AML-193 (cell line): ENCODE measurements at regions not wholly inside any gene's neighbourhood (a gene's known extent, or its start where the extent isn't known, plus 50 kb on each side); places are given as distances from the start of the nearest gene placed in this dataset.

Experiments
- DNase-seq, 2 experiments: peaks; one replicate each; lab custom pipeline; 2025; lab: John Stamatoyannopoulos, UW

DNA sequence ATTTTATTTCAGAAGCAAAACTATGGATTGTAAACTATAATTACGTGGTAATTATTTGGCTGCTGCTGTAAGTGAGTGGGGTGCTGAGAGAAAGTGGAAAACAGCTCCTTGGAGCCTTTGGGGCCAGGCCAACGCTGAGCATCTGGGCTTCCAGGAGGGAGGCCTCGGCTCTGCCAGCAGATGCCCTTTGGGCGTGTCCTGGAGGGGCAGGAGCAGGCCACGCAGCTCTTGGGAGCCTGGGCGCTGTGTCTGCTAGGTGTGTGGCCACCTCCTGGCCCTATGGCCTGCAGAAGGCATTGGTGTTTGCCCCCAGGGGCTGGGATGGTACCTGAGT is 423.3 kb downstream of the GLRX3 start:
- DNase-seq, result no peak

DNA sequence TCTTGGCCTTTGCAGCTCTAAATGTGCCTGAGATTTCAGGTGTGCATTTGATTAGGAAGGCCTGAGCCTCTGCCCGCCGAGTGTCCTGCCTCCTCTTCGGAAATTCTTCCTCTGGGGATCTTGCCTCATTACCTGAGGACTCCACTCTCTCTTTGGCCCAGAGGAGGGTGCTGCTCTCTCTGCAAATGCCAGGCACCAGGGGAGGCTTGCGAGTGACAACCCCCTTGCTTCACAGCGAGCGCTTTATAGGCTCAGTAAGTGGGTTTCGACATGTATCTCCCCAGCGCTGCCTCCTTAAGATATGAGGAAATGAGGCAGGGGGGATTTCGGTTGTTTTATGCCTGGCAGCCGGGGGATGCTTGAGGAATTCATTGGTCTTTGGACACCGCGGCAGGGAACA is 423.9 kb downstream of the GLRX3 start:
- DNase-seq, result no peak

- no peak for DNase-seq
These were observed 424.4 kb downstream of the GLRX3 start for GRCh38 chr10:130560573-130560972.

- no peak for DNase-seq
These were observed 425.5 kb downstream of the GLRX3 start for GRCh38 chr10:130561681-130562080.

- no peak for DNase-seq
These were observed 430.8 kb downstream of the GLRX3 start for GRCh38 chr10:130567011-130567410.

DNA sequence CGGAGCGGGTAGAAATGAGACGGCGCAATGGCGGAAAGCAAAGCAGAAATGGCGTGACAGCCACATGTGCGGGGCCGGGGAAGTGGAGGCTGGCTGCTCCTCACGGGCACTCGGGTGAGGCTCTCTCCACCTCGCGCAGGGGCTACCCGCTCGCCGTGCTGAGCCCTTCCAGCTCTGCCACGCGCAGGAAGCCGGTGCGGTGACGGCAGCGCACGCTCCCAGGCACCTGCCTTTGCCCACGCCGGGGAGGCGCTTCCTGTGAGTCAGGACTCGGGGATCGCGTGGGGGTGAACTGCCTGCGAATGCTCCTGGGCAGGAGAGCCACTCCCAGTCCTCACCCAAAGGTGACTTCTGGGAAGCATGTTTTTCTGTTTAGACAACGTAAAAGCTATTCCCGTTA is 431.2 kb downstream of the GLRX3 start:
- no peak for DNase-seq

DNA sequence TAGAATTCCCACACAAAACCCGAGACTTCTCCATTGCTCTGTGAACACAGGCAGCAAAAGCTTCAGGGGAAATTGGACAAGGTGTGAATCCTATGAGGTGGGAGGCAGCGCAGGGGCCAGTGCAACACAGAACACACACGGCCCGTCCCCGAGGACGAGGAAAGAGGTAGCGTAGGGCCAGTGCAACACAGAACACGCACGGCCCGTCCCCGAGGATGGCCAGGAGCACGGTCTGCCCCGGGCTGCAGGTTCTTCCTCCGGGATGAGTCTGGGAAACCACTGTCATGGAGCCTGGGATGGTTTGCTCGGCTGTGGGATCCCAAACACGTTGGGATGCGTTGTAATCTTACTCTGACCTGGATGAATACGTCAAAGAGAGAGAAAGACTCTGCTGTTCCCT is 432.1 kb downstream of the GLRX3 start:
- no peak for DNase-seq

- DNase-seq, result no peak
These were observed 433.9 kb downstream of the GLRX3 start for GRCh38 chr10:130570074-130570473.

GRCh38 chr10:130571674-130572073 is 435.5 kb downstream of the GLRX3 start:
- DNase-seq, result no peak

DNA sequence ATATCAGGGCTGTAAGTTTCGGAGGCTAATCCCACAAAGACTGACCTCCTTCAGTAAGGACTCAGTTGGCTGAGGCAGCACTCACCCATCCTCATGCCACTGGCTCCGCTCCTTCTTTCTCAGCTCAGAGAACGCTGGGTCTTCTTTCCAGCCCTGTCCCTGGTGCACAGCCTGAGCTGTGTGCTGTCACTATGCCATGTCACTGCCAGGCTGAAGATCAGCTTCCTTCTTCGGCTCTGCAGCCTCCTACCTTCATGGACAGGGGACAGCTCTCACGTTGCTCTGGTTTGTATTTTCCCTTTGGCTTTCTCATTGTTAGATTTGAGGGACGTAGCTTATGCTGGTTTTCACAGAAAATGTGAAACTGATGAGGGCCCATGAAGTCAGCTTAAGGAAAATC is 437.3 kb downstream of the GLRX3 start:
- no peak for DNase-seq

DNA sequence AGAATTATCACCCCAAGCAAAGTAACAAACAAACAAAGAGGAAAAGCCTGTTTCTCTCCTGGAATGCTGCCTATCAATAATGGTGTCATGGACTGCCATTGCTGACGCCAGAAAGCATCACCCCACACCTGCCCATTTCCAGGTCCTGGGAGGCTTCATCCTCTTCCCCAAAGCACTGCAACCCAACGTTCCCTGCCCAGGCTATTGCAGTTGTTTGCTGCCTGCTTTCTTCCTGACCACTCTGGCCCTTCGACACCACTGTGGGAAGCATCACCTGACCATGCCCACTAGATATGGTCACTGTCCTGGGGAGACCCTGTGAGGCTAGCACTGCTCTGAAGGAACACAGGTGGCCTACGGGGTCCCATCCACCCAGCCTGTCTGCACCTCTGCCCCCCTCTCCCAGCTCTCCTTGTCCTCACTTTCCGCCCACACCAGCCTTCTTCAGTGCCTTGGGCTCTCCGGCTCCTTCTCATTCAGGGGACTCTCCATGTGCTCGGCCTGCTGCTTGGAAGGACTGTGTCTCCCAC is 439.6 kb downstream of the GLRX3 start:
- no peak for DNase-seq

DNA sequence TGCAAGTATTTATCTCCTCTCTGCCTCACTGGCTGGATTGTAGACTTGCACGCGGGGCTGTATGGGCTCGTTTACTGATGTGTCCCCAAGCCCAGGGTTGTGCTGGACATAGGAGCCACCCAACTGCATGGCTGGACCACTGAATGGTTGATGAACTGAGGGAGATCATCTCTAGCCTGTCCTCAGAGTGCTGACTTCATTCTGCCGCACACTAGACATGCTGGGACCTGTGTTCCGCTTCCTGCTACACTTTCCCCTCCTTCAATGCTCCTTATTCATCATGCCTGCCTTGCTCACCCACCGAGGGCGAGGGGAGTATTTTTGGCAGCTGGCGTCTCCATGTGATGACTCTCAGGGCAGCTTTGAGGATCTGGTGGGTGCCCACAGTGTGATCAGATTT is 440.2 kb downstream of the GLRX3 start:
- DNase-seq, result no peak

GRCh38 chr10:130577039-130577438 is 440.8 kb downstream of the GLRX3 start:
- no peak for DNase-seq

GRCh38 chr10:130578532-130579289 is 442.5 kb downstream of the GLRX3 start:
- no peak for DNase-seq

- no peak for DNase-seq
These were observed 443.7 kb downstream of the GLRX3 start for GRCh38 chr10:130579913-130580312.

GRCh38 chr10:130580975-130581374 is 444.8 kb downstream of the GLRX3 start:
- DNase-seq, result no peak

GRCh38 chr10:130587718-130588117 is 451.5 kb downstream of the GLRX3 start:
- no peak for DNase-seq

DNA sequence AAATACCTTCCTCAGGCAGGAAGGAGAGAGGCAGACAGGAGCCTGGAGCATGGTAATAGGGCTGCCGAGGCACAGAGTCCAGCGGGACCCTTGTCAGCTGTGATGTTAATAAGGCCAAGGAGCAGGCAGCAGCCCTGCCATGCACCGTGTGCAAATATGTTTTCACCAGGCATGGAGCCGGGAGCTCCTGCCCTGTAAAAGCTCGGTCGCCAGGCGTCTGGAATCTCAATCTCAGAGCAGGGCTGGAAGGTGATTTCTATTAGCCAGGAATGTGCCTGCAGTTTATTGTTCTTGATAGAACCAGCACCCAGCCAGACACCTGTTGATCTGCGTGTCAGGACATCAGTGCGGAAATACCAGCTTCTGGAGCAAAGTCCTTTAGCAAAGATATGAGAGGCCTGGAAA is 469.8 kb downstream of the GLRX3 start:
- DNase-seq, result no peak

GRCh38 chr10:130607366-130607765 is 471.2 kb downstream of the GLRX3 start:
- no peak for DNase-seq

DNA sequence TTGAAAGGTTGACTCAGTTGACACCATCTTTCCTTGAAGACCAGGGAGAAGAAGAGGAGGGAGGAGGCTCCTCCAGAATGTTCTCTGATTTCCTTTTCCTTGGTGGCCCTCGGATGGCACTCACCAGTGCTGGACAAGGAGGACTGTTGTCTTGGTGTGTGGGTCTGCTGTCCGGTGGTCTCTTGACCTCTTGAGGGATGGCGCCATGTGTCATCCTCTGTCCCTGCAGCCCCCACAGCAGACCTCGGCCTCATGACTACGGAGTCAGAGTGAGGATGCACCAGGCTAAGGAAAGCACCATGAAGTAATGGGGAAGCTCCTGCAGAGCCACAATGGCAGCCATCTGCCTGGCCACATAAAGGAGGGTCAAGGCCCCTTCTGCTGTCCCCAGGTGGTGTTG is 475.0 kb downstream of the GLRX3 start:
- no peak for DNase-seq

- DNase-seq, result no peak
These were observed 479.3 kb downstream of the GLRX3 start for GRCh38 chr10:130615457-130615856.

DNA sequence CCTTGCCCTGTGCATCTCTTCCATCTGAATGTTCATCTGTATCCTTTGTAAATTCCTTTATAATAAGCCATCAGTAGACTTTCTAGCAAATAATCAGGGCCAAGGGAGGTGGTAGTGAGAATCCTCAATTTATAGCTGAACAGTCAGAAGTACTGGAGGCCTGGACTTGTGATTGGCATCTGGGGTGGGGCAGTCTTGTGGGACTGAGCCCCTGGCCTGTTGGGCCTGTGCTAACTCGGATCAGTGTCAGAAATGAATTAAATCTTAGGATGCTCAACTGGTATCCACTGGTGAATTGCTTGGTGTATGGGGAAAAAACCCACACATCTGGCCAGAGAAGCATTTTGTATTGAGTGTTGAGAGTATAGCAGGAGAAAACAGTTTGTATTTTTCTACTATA is 481.8 kb downstream of the GLRX3 start:
- no peak for DNase-seq

DNA sequence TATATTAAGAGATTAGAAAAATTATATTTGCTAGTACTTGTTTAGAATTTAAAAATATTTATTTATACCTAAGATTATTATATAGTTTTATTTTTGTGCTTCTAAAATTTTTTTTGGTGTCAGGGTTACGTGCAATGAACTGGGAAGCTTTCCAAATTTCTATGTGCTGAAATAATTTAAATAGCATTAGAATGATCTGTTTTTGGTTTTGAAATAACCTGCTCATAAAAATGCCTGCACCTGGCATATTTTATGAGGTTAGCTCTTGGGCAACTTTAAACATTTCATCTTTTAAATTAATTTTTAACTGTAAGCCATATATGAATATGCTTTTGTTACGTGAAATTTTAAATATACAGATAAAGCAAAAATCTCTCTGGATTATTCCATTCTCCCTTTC is 482.5 kb downstream of the GLRX3 start:
- no peak for DNase-seq

- no peak for DNase-seq
These were observed 485.1 kb downstream of the GLRX3 start for GRCh38 chr10:130621231-130621775.
